Raji (cell line): ENCODE measurements at regions not wholly inside any gene's neighbourhood (a gene's known extent, or its start where the extent isn't known, plus 50 kb on each side); places are given as distances from the start of the nearest gene placed in this dataset.

Experiments
- POLR2A ChIP-seq: IDR thresholded peaks from 2 replicates; pipeline ENCODE4 v1.6.1; 2011; ENCODE audit warnings: low read depth, low read length, control low read depth; ENCODE audit not compliant: insufficient read depth

DNA sequence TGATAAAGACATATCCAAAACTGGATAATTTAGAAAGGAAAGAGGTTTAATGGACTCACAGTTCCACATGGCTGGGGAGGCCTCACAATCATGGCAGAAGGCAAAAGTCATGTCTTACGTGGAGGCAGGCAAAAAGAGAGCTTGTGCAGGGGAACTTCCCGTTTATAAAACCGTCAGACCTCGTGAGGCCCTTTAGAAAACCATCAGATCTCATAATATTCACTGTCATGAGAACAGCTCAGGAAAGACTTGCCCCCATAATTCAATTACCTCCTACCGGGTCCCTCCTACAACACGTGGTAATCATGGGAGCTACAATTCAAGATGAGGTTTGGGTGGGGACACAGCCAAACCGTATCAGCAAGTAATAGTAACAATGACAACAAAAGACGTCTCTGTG, 88.2 kb upstream of the SLC25A33 start:
- TF ChIP-seq POLR2A, result no peak

DNA sequence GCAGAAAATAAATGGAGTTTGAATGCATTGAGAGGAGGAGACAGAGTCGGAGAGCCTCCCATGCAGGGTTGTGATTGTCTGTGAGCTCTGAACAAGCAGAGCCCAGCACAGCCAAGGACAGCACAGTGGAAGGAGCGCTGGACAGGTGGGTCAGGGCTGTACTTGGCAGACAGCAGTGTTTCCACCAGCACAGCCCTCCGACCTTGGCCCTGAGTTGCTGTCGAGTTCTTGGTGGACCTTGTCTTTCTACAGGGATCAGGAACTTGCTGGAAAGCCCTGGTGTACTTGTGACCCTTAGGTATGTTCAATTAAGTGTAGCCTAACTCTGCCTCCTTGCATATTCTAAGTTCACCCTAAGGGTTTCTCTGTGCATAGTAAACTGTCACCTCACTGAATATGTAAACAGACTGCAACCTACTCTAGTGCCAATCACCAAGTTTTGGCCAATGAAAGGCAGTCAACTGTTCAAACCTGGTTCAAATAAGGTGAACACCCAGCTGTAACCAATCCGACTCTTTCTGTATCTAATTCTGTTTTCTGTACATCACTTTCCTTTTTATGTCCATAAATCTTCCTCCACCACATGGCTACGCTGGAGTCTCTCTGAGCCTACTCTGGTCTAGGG, 86.6 kb upstream of the SLC25A33 start:
- TF ChIP-seq POLR2A, result no peak

DNA sequence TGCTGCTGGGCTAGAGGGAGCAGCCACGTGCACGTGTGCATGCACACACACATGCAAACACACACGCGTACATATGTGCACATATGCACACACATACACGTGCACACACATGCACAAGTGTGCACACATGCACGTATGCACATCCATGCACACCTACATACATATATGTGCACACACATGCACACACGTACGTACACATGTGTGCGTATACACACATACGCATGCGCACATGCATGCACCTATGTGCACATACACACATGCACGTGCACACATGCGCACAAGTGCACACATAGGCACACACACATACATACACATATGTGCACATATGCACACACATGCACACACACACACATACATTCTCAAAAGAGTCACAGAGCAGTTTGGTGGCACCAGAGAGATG, 85.9 kb upstream of the SLC25A33 start:
- no peak for TF ChIP-seq POLR2A

DNA sequence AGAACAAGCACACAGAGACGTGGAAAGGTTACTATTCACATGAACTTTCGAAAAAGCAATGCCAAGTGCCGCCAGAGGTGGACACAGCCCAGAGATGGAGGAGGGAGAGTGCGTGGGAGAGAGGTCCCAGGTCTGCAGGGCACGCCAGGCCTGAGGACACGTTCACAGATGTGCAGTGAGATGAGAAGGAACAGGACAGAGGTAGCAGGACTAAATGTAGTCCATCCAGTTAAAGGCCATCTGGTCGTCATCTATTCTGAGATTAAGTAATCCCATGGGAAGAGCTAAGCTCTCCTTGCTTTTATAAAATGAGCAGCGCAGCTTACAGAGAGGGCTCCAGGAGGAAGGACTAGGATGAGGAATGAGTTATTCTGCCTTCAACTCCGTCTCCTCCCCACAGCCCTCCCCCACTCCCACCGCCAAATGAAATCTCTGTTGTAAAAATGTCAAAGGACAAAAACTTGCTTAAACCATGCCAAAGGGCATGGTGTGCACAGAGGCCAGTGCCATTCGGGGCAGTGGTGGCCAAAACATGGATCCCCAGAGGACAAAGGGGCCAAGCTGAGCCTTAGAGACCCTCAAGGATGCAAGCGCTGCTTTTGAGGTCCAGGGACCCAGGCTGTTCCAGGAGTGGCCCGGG, 85.4 kb upstream of the SLC25A33 start:
- TF ChIP-seq POLR2A, result no peak

DNA sequence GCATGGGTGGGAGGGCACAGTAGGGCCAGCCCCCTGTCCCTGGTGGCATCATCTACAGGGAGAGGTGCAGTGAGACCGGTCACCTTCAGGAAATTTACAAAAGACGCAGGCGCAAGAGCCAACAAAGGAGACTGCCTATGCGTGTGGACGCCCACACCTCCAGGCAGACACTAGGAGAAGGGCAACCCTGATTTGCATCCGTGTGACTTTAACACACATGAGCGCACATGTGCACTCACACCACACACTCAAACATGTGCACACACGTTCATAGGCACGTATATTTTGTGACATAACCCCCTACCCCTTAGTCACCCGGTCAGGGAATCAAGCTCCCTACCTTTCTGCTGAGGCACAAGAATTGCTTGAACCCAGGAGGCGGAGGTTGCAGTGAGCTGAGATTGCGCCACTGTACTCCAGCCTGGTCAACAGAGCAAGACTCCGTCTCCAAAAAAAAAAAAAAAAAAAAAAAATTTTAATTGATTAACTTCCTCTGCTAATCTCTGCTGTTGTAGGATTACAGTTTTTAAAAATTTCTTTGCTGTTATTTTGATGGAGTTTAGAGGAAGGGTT, 84.7 kb upstream of the SLC25A33 start:
- no peak for TF ChIP-seq POLR2A

DNA sequence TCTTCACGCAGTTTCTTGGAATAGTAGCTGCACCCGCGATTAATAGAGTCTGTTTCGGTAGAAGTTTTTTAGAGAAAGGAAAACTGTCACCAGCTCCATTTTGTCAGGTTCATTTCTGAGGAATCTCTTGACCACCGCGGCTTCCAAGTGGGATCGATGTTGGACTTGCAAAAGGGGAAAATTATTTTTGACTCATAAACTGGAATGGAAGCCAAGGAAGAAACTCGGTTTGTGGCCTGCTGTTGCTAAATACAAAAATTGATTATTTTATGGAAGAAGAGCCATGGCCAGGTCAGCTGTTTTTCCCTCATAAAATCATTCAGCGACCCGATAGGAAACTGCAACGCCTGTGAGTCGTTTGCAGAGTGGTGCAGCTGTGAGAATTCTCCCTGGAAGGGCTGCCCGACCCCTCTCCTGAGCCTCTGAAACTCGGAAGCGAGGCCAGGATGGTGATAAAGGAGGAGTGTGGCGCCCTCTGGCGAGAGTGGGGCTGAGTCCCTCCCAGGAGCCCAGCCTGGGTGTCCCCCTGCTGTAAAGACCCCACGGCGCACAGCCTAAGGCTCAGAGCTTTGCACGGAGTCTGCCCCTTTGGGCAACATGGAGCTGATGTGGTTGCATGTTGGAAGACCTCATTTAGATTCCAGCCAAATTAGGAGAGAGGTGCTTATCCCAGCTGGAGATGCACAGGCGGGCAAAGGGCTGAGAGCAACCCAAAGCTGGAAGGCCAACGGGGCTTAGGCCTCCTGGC, 83.6 kb upstream of the SLC25A33 start:
- TF ChIP-seq POLR2A, result no peak

DNA sequence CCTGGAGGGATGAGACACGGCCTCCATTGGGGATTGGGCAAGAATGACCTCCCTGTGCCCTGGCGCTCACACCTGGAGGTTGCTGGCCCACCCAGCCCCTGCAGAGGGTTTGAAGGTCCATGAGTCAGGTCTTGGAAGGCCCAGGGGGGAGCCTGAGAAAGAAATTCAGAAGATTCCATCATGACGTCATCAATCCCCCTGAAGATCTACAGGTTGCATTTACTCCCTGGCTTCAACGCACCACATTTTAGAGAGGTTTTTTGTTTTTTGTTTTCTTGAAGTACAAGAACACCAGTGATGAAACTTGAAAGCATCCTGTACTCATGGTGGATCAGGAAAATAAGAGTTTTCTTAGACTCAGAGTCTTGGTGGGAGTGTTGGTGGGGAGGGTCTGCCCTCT, 82.4 kb upstream of the SLC25A33 start:
- no peak for TF ChIP-seq POLR2A

DNA sequence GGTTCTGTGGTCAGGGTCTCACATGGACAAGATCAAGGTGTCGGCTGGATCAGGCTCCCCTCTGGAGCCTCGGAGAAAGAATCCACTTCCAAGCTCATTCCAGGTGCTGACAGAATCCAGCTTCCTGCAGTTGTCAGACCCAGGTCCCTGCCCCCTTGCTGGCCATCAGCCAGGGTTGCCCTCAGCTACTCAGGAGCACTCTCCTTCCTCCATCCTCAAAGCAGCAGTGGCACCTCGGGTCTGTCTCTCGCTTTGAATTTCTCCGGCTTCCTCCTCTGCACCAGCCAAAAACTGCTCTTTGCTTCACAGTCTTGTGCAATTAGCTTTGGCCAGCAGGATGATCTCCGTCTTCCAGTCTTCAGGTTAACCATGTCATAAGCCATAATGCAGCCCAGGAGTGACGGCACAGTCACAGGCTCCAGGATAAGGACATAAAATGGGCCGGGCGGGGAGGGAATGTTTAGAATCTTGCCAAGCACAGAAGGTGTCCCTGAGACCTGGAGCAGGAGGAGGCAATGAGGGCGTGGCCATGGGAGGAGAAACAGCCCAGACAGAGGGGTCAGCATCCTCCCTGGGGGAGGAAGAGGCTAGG, 79.4 kb upstream of the SLC25A33 start:
- TF ChIP-seq POLR2A, result no peak

DNA sequence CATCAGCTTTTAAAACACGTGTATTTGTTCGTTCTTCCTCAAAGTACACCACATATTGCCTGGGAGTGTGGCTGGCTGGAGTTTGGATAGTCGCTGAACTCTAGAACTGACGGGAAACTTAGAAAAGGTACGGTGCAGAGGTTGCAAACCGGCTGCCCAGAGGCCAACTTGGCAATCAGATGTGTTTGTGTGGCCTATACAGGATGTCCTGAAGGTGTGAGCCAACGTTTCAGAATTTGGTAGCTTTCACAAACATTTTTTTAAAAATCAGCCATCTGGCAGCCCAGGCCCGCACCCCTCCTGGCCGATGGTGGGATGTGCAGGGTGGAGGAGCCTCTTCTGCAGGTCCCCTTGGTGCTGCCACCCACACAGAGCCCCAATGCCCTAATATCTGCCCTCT, 73.6 kb upstream of the SLC25A33 start:
- TF ChIP-seq POLR2A, result no peak

DNA sequence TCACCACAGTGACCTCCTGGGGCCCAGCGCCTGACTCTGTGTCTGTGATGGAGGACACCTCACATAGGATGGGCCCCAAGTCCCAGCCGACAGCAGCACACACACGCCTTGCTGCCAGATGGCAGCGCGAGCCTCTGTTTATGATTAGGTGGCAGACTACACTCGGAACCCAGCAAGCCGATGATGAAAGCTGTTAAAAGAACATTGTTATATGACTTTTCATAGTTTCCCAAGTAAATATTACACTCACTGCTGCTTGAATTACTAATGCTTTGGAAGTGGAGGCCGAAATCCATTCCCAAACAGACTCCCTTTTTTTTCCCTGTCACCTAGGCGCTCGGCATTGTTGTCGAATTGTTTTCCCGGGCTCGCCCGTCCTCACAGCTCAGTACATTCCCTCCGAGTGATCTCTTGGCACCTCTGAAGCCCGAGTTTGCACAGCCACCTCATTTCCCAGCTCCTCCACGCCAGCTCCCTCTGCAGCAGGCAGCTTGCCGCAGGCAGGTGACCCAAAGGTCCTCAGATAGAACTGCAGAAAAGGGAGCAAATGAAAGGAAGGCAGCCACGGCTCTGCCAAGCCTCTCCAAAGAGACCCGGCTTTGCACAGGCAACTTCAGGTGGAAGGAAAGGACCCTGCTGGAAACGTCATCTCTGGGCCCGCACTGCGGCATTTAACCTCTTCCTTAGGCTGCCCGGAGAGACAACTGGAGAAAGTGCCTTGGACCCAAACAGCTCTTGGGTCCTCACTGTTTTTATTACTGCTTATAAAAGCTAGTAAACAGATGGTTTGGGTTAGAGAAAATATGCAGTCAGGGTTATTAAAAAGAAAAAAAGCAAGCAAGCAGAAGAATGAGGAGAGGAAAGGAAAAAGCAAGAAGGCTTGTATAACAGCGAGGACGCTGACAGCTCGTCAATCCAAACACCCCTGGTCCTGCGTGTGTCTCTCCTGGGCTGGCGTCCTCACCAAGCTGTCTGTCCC, 72.2 kb upstream of the SLC25A33 start:
- no peak for TF ChIP-seq POLR2A

DNA sequence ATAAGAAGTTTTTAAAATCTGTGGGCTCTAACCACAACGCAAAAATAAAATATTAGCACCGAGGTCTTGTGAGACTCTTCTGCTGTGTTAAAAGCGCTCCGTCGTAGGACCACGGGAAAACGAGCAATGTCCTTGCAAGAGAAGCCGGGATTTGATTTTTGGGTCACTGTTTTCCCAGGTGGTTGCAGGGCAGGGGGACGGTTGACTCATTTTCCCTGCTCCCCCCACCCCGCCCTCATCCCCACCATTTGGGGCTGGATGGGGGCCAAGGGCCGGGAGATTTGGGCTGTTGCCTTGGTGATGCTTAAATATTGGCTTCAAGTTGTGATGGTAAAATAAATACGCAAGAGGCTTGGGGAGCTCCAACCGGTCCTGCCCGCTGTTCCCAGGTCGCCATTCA, 67.6 kb upstream of the SLC25A33 start:
- TF ChIP-seq POLR2A, result no peak

DNA sequence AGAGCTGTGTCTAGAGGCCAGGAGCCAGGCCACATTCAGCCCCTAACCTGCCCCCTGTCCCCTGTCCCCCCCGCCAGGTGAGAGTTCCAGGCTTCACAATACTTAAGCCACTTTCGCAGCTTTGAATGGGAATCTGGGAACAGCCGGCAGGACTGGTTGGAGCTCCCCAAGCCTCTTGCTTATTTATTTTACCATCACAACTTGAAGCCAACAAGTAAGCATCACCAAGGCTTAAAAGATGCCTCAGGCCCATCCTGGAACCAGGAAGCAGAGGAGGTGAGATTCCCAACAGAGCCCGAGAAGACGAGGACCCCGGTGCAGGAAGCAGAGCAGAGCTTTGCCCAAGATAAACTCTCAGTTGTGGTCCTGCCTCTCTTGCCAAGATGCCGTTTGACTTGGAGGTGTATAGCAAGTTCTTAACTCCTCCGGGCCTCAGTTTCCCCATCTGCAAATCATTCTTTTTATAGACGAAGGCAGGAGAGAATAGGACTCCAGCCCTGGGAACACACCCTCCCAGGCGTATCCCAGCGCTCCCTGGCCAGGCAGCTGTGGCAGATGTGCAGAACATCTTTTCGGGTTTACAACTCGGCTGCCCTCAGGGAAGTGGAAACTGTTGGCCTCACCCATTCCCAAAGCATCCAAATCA, 66.8 kb upstream of the SLC25A33 start:
- TF ChIP-seq POLR2A, result no peak

DNA sequence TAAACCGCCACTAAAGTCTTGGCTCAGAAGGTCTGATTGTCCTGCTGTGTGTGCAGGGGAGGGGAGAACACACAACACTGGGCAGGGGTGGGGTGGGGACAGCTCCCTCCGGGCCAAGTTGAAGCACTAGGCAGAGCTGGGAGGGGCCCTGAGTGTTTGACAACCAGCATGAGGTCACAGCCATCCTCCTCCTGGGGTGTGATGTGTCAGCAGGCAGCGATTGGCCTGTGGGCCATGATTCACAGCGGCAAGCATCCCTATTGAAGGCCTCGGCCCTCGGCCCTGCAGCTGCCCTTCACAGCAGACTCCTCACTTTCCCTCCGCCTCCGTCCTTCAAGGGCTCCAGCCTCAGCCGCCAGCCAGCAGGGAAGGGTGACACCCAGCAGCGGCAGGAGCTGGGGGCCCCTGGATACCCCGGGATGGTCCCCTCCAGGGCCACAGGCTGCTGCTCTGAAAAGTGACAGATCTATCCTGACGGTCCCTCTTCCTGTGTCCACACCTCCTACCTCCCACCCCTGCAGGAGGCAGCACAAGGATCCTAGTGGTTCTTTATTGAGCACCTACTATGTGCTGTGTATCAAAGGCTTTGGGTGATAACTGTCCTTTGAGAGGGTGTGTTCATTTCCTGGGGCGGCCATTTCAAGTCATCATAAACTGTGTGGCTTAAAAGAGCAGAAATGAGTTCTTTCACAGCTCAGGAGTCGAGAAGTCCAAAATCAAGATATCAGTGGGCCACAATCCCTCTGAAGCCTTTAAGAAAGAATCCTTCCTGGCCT, 66.0 kb upstream of the SLC25A33 start:
- no peak for TF ChIP-seq POLR2A

DNA sequence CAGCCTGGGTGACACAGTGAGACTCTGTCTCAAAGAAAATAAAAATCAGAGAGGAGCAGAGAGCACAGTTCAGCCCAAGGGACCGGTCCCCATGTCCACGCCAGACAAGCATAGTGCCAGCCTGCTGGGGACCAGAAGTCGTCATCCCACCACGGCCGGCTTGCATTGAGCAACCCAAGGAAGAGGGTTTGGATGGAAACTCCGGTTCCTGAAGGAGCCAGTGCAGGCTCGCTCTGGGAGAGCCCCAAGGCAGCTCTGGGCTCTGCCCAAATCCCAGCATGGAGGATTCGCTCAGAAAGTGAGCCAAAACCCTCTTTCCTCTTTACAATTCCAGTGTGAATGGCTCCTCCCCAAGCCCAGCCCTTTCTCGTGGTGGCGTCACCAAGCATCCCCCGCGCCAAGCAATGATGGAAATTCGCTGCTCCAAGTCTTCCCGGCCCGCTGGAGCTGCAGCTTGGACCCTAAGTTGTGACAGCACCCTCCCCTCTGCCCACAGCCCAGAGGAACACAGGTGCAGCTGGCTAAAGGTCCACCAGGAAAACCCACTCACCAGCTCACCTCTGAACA, 64.1 kb upstream of the SLC25A33 start:
- TF ChIP-seq POLR2A, result no peak
